ENCODE measurements at regions not wholly inside any gene's neighbourhood (a gene's known extent, or its start where the extent isn't known, plus 50 kb on each side); places are given as distances from the start of the nearest gene placed in this dataset.
A peak's percentile ranks its signal among the peaks of the same experiment; 100 is the strongest.

- no peaks in the 10 kb centered on the region for H3K9me3 ChIP-seq (ENCODE audit: control insufficient read depth, low read depth, low read length)
- H3K27me3 Mint-ChIP-seq (ENCODE audit: low read depth) = peaks cover 1% of the 10 kb centered on the region; the same call in 1 of the 2 replicates
- H3K27me3 ChIP-seq (ENCODE audit: insufficient read depth, low read length) = no peaks in the 10 kb centered on the region
- no peak overlapping the region for H2BK20ac ChIP-seq (ENCODE audit: low read depth, low read length, poor library complexity, severe bottlenecking)
- no peaks in the 10 kb centered on the region for H4K20me1 ChIP-seq (ENCODE audit: control insufficient read depth, insufficient read depth, insufficient read length)
- no peaks in the 10 kb centered on the region for H3K23me2 ChIP-seq (ENCODE audit: insufficient read length, low read depth, low read length, poor library complexity, severe bottlenecking)
- H3K56ac ChIP-seq (ENCODE audit: insufficient read length, low read depth, low read length) = no peak overlapping the region
- no peak overlapping the region for H2AFZ ChIP-seq (ENCODE audit: low read length)
- no peak overlapping the region for H2BK5ac ChIP-seq (ENCODE audit: insufficient read length, low read length)
- no peak overlapping the region for H3K18ac ChIP-seq (ENCODE audit: insufficient read length, low read depth, low read length)
- no peak overlapping the region for H3K4me3 Mint-ChIP-seq
- no peaks in the 10 kb centered on the region for H3K79me1 ChIP-seq (ENCODE audit: insufficient read depth, low read depth, low read length, poor library complexity, severe bottlenecking)
- H3K4me1 ChIP-seq (ENCODE audit: insufficient read depth, low read length) = no peaks in the 10 kb centered on the region
- H3K14ac ChIP-seq (ENCODE audit: insufficient read depth, low read length) = no peak overlapping the region
- H3K27ac Mint-ChIP-seq = peak overlapping the region in 1 of 3 experiments; percentile 49; a peak in 2 of 7 replicates
- H3K9me3 Mint-ChIP-seq = no peaks in the 10 kb centered on the region
- H3K4me1 Mint-ChIP-seq = no peaks in the 10 kb centered on the region
- H3K27ac ChIP-seq (ENCODE audit: insufficient read length, low read depth, low read length) = no peak overlapping the region
- no peak overlapping the region for H2AK5ac ChIP-seq (ENCODE audit: insufficient read length, low read length)
- H2BK120ac ChIP-seq (ENCODE audit: low read depth, low read length, poor library complexity, severe bottlenecking) = no peak overlapping the region
- H3K79me2 ChIP-seq (ENCODE audit: insufficient read depth, low read length) = no peaks in the 10 kb centered on the region
- no peak overlapping the region for H3K9ac ChIP-seq (ENCODE audit: extremely low read depth, insufficient read length, low read length)
- no peaks in the 10 kb centered on the region for H3K36me3 Mint-ChIP-seq (ENCODE audit: insufficient read depth in 1 of 3, low read depth in 3 of 3)
- no peak overlapping the region for H4K91ac ChIP-seq (ENCODE audit: insufficient read length, low read depth, low read length)
- TF ChIP-seq, protein P1, sequence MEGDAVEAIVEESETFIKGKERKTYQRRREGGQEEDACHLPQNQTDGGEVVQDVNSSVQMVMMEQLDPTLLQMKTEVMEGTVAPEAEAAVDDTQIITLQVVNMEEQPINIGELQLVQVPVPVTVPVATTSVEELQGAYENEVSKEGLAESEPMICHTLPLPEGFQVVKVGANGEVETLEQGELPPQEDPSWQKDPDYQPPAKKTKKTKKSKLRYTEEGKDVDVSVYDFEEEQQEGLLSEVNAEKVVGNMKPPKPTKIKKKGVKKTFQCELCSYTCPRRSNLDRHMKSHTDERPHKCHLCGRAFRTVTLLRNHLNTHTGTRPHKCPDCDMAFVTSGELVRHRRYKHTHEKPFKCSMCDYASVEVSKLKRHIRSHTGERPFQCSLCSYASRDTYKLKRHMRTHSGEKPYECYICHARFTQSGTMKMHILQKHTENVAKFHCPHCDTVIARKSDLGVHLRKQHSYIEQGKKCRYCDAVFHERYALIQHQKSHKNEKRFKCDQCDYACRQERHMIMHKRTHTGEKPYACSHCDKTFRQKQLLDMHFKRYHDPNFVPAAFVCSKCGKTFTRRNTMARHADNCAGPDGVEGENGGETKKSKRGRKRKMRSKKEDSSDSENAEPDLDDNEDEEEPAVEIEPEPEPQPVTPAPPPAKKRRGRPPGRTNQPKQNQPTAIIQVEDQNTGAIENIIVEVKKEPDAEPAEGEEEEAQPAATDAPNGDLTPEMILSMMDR (conservative IDR thresholded peaks at IDR 0.05) = no peak
- H3K4me2 ChIP-seq (ENCODE audit: insufficient read depth, insufficient read length, low read length) = no peak overlapping the region
- H3T11ph ChIP-seq (ENCODE audit: low read length) = no peak overlapping the region
- H3K23ac ChIP-seq (ENCODE audit: insufficient read length, low read depth, low read length) = no peak overlapping the region
- H4K5ac ChIP-seq (ENCODE audit: insufficient read length, low read depth, low read length) = no peak overlapping the region
- no peak overlapping the region for H4K8ac ChIP-seq (replicated peaks; ENCODE audit: insufficient read length, low read depth, low read length)
- no CpG with 5 or more reads among the region's 12 CpGs for WGBS (ENCODE audit: extremely low coverage, insufficient read length, low lambda C conversion rate)
- H3K4ac ChIP-seq (ENCODE audit: low read depth, low read length) = no peak overlapping the region
- no peak overlapping the region for H2BK12ac ChIP-seq (ENCODE audit: insufficient read length, low read depth, low read length)
- H2BK15ac ChIP-seq (ENCODE audit: low read depth, low read length) = no peak overlapping the region
- DNase-seq = no peak
Observed at GRCh38 chr15:61668444-61668843, 391.8 kb downstream of the VPS13C start.
